Erythroblast (primary cell): ENCODE measurements at regions not wholly inside any gene's neighbourhood (a gene's known extent, or its start where the extent isn't known, plus 50 kb on each side); places are given as distances from the start of the nearest gene placed in this dataset.

Experiments
- GATA1 ChIP-seq: IDR thresholded peaks from 2 replicates; pipeline ENCODE4 v1.6.1; 2011; ENCODE audit warnings: low read depth, mild to moderate bottlenecking, control low read depth, low read length, moderate library complexity
- POLR2A ChIP-seq: IDR thresholded peaks from 2 replicates; pipeline ENCODE4 v1.6.1; 2011; ENCODE audit warnings: mild to moderate bottlenecking, low read length

GRCh38 chr7:33748793-33749192, 156.5 kb upstream of the BMPER start:
- TF ChIP-seq POLR2A (no peak), GATA1 (no peak)
